Pancreas (tissue), 10 donors: ENCODE measurements at regions not wholly inside any gene's neighbourhood (a gene's known extent, or its start where the extent isn't known, plus 50 kb on each side); places are given as distances from the start of the nearest gene placed in this dataset.
A peak's percentile ranks its signal among the peaks of the same experiment; 100 is the strongest.
"Not testable (repeated sequence)": the region's sequence is repeated elsewhere in the genome, so short reads cannot be mapped to it uniquely, and the experiment has no call there.

ENCODE experiments used
- ATAC-seq, 4 donors: fragments of 200-7000 bp; cut with Tn5 transposase; one replicate each; pipeline versions ENCODE4 v1.8.0 to v1.9.1; 2020; ENCODE audit warnings: mild to moderate bottlenecking in 4 of 4, moderate library complexity in 4 of 4
- DNase-seq, 6 donors: peaks; one replicate each; pipeline ENCODE4 v3.0.0-alpha.2; 2020
- FAIRE-seq: peaks from 2 replicates; lab custom pipeline; 2012; peaks lifted over from hg19 to GRCh38; lab: Jason Lieb, UNC
- H3K27ac ChIP-seq, 4 donors: fragments of 200-600 bp; sonication (generic); 1 replicate in 3 of 4; 2 replicates in 1 of 4; pipeline versions ENCODE4 v1.5.0 to v1.8.0; 2020
- H3K27me3 ChIP-seq, 4 donors: fragments of 200-600 bp; one replicate each; pipeline ENCODE4 v1.8.0; 2021
- H3K36me3 ChIP-seq, 3 donors: fragments of 200-600 bp; sonication (generic) in 1 of 3; one replicate each; pipeline versions ENCODE4 v1.5.0 to v1.8.0; 2020 to 2021
- H3K4me1 ChIP-seq, 3 donors: fragments of 200-600 bp; one replicate each; pipeline ENCODE4 v1.8.0; 2021
- H3K4me3 ChIP-seq, 4 donors: fragments of 200-600 bp; sonication (generic) in 2 of 4; one replicate each; pipeline versions ENCODE4 v1.5.0 to v1.8.0; 2020 to 2021
- H3K9me3 ChIP-seq, 4 donors: fragments of 200-600 bp; one replicate each; pipeline ENCODE4 v1.8.0; 2021
- WGBS, 2 donors: extraction: QIAGEN DNeasy Blood & Tissue Kit; methylation state at CpG; one replicate each; pipeline ENCODE4 v1.1.7; 2013; 5-methylcytosine and 5-hydroxymethylcytosine counted together
- intact Hi-C, 3 donors: fragments of 100-400 bp; cut with DNase I; formaldehyde crosslinking; loops; one replicate each; pipeline versions ENCODE4 v1.11.1 to v1.14.2; 2022
- TF ChIP-seq, protein P1 (sequence below), 4 donors: fragments of 200-600 bp; sonication (generic) in 3 of 4; IDR thresholded peaks; one replicate each; pipeline versions ENCODE4 v1.5.0 to v1.8.0; 2021; ENCODE audit warnings: antibody characterized with exemption in 4 of 4
- donor health status: healthy with polysubstance abuse.
- donor health status: DM: no; HTN: no; CAD: no; lungs with moderate emphysema.
- donor health status: DM: no; HTN: no; CAD: no.
- donor health status: control.
- donor health status: control.
- donor health status: Bipolar disorder and iron deficiency.
- donor health status: DM: yes; HTN: yes; CAD: no.
- donor health status: DM: no; HTN: no; CAD: no.
- donor health status: DM: no; HTN: no; CAD: no.
- donor health status: DM: yes; HTN: yes; CAD: no.

- Histone ChIP-seq H3K9me3 (no peaks in the 10 kb centered on the region), H3K4me1 (peaks cover 0 to 4% (median 0%) of the 10 kb centered on the region in 3 donors), H3K4me3 (no peak overlapping the region), H3K36me3 (no peaks in the 10 kb centered on the region), H3K27ac (no peak overlapping the region), H3K27me3 (no peaks in the 10 kb centered on the region)
- no peak for FAIRE-seq
- DNase-seq: no peak
- TF ChIP-seq, protein P1, sequence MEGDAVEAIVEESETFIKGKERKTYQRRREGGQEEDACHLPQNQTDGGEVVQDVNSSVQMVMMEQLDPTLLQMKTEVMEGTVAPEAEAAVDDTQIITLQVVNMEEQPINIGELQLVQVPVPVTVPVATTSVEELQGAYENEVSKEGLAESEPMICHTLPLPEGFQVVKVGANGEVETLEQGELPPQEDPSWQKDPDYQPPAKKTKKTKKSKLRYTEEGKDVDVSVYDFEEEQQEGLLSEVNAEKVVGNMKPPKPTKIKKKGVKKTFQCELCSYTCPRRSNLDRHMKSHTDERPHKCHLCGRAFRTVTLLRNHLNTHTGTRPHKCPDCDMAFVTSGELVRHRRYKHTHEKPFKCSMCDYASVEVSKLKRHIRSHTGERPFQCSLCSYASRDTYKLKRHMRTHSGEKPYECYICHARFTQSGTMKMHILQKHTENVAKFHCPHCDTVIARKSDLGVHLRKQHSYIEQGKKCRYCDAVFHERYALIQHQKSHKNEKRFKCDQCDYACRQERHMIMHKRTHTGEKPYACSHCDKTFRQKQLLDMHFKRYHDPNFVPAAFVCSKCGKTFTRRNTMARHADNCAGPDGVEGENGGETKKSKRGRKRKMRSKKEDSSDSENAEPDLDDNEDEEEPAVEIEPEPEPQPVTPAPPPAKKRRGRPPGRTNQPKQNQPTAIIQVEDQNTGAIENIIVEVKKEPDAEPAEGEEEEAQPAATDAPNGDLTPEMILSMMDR (IDR thresholded peaks at IDR 0.05): no peak
- no peak for ATAC-seq
- 83 to 87% methylated on average over 5 of the region's 5 CpGs for WGBS, 2 donors
- intact Hi-C loops: no loop called here
Observed at GRCh38 chr5:36392186-36392585, 90.5 kb upstream of the RANBP3L start.

DNA sequence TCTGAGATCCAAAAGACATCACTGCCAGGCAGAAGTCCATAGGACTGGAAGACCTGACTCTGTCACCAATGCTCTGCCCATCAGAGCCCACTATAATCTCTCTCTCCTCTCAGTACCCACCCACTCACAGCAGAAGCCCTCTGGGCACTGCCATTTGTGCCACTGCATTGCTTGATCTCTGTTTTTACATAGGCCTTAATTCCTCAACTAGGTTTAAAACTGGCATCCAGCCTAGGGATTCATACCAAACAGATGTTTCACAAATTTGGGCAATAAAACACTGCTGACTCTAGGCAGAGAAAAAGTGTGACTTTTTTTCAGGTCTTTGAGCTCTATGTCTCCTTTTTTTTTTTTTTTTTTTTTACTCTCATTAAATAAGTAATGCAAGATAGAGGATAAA, 91.1 kb upstream of the RANBP3L start:
- H3K36me3 ChIP-seq: no peaks in the 10 kb centered on the region
- no peak for ATAC-seq
- DNase-seq: no peak
- H3K4me1 ChIP-seq: peaks cover 0 to 5% (median 0%) of the 10 kb centered on the region in 3 donors
- no peak for FAIRE-seq
- no peaks in the 10 kb centered on the region for H3K27me3 ChIP-seq
- no peak overlapping the region for H3K27ac ChIP-seq
- TF ChIP-seq, protein P1 (IDR thresholded peaks at IDR 0.05): no peak
- intact Hi-C loops: no loop called here
- H3K9me3 ChIP-seq: no peaks in the 10 kb centered on the region
- no peak overlapping the region for H3K4me3 ChIP-seq

- Histone ChIP-seq H3K27ac (no peak overlapping the region), H3K27me3 (no peaks in the 10 kb centered on the region), H3K36me3 (no peaks in the 10 kb centered on the region), H3K9me3 (no peaks in the 10 kb centered on the region), H3K4me3 (no peak overlapping the region), H3K4me1 (peaks cover 0 to 5% (median 0%) of the 10 kb centered on the region in 3 donors)
- intact Hi-C loops: no loop called here
- 72 to 73% methylated on average over 4 of the region's 4 CpGs for WGBS, 2 donors
- FAIRE-seq: no peak
- no peak for DNase-seq
- TF ChIP-seq, protein P1 (IDR thresholded peaks at IDR 0.05): no peak
- no peak for ATAC-seq
Observed at GRCh38 chr5:36393656-36394428, 92.1 kb upstream of the RANBP3L start.

GRCh38 chr5:36395260-36395659, 93.6 kb upstream of the RANBP3L start:
- no peak for DNase-seq
- no peak overlapping the region for H3K27ac ChIP-seq
- no peak for ATAC-seq
- no peak for FAIRE-seq
- H3K9me3 ChIP-seq: no peaks in the 10 kb centered on the region
- TF ChIP-seq, protein P1 (IDR thresholded peaks at IDR 0.05): no peak
- intact Hi-C loops: no loop called here
- H3K4me1 ChIP-seq: peaks cover 0 to 5% (median 0%) of the 10 kb centered on the region in 3 donors
- WGBS, 2 donors: 88 to 96% methylated on average over 4 of the region's 4 CpGs
- no peak overlapping the region for H3K4me3 ChIP-seq
- no peaks in the 10 kb centered on the region for H3K27me3 ChIP-seq
- no peaks in the 10 kb centered on the region for H3K36me3 ChIP-seq

DNA sequence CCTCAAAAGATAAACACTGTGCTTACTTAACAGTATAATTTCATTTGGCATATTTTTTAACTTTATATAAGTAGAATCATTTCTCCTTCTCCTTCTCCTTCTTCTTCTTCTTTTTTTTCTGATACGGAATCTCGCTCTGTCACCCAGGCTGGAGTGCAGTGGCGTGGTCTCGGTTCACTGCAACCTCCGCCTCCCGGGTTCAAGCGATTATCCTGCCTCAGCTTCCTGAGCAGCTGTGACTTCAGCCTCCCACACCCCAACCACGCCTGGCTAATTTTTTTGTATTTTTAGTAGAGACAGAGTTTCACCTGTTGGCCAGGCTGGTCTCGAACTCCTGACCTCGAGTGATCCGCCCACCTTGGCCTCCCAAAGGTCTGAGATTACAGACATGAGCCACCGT, 94.2 kb upstream of the RANBP3L start:
- H3K9me3 ChIP-seq, H3K27ac ChIP-seq, H3K4me1 ChIP-seq, H3K36me3 ChIP-seq, DNase-seq, H3K27me3 ChIP-seq, H3K4me3 ChIP-seq, intact Hi-C loops, FAIRE-seq: not testable (repeated sequence)
- ATAC-seq: peak in 1 of 4 donors; percentile 17
- 81 to 86% methylated on average over 12 of the region's 12 CpGs for WGBS, 2 donors
